GM10266 (cell line): ENCODE measurements at regions not wholly inside any gene's neighbourhood (a gene's known extent, or its start where the extent isn't known, plus 50 kb on each side); places are given as distances from the start of the nearest gene placed in this dataset.
"Not testable (repeated sequence)": the region's sequence is repeated elsewhere in the genome, so short reads cannot be mapped to it uniquely, and the experiment has no call there.

Source experiments
- DNase-seq: peaks from one replicate; pipeline ENCODE4 v3.0.0; 2012; ENCODE audit errors: extremely low spot score
- TF ChIP-seq, protein P1 (sequence below): IDR thresholded peaks from 2 replicates; pipeline ENCODE4 v1.5.1; 2012; ENCODE audit warnings: mild to moderate bottlenecking, low read depth; ENCODE audit not compliant: control insufficient read depth, insufficient read depth; ENCODE audit errors: missing control alignments

DNA sequence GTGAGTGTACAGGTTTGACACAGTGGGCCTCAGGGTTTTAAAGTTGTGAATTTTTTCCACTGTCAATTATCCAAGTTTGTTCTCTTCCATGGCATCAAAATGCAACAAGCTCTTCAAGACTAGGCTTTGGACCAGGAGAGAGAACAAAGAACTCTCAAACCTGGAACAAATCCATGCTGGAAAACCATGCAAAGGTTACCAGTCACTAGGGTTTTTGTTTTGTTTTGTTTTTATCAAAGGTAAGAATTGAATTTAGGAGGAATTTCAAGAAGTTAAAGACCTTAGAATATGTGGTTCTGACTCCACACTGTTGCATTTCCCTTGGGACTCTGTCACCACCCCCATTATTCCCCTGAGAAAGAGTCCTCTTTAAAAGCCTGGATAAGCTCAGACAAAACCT lies 191.1 kb upstream of the PIK3R1 start:
- TF ChIP-seq, protein P1, sequence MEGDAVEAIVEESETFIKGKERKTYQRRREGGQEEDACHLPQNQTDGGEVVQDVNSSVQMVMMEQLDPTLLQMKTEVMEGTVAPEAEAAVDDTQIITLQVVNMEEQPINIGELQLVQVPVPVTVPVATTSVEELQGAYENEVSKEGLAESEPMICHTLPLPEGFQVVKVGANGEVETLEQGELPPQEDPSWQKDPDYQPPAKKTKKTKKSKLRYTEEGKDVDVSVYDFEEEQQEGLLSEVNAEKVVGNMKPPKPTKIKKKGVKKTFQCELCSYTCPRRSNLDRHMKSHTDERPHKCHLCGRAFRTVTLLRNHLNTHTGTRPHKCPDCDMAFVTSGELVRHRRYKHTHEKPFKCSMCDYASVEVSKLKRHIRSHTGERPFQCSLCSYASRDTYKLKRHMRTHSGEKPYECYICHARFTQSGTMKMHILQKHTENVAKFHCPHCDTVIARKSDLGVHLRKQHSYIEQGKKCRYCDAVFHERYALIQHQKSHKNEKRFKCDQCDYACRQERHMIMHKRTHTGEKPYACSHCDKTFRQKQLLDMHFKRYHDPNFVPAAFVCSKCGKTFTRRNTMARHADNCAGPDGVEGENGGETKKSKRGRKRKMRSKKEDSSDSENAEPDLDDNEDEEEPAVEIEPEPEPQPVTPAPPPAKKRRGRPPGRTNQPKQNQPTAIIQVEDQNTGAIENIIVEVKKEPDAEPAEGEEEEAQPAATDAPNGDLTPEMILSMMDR: no peak
- DNase-seq: no peak

DNA sequence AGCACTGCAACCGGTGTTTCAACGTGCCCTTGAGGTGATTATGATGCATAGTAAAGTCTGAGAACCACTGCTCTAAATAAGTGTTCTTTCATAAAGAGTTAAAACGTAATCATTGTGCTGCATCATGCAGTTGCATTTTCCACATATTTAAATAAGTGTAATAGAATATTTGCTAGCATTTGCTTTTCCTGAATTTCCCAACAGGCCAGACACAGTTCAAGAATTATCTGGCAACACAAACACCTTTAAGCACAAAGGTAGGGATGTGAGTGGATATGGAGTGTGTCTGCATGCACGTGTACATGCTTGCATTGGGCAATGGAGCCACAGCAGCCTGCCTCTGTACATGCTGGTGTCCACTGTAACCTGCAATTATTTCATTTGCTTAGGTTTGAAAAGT lies 193.6 kb upstream of the PIK3R1 start:
- DNase-seq: no peak
- TF ChIP-seq, protein P1: no peak

DNA sequence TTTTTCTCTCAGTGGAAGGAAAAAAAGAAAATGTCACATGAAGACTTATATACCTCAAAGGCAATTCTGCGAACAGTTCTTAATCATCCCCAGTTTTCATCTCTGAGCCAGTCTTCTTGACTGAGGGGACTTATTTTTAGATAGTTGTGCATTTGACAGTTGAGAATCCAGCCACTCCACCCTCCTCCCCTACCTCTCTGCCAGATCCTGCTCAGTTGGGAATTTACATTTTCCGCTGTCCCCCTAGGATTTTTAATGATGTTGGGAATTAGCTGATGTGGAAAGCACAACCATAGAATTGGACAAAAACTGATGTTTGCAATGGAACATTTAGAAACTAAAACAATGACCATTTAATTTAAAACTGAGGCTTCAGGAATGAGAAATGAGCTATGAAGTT lies 194.3 kb upstream of the PIK3R1 start:
- TF ChIP-seq, protein P1: no peak
- no peak for DNase-seq

DNA sequence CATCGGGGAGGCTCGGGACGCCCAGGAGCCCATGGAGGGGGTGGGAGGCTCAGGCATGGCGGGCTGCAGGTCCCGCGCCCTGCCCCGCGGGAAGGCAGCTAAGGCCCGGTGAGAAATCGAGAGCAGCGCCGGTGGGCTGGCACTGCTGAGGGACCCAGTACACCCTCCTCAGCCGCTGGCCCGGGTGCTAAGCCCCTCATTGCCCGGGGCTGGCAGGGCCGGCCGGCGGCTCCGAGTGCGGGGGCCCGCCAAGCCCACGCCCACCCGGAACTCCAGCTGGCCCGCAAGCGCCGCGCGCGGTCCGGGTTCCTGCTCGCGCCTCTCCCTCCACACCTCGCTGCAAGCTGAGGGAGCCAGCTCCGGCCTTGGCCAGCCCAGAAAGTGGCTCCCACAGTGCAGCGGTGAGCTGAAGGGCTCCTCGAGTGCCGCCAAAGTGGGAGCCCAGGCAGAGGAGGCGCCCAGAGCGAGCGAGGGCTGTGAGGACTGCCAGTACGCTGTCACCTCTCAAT lies 195.0 kb upstream of the PIK3R1 start:
- not testable (repeated sequence) for DNase-seq

DNA sequence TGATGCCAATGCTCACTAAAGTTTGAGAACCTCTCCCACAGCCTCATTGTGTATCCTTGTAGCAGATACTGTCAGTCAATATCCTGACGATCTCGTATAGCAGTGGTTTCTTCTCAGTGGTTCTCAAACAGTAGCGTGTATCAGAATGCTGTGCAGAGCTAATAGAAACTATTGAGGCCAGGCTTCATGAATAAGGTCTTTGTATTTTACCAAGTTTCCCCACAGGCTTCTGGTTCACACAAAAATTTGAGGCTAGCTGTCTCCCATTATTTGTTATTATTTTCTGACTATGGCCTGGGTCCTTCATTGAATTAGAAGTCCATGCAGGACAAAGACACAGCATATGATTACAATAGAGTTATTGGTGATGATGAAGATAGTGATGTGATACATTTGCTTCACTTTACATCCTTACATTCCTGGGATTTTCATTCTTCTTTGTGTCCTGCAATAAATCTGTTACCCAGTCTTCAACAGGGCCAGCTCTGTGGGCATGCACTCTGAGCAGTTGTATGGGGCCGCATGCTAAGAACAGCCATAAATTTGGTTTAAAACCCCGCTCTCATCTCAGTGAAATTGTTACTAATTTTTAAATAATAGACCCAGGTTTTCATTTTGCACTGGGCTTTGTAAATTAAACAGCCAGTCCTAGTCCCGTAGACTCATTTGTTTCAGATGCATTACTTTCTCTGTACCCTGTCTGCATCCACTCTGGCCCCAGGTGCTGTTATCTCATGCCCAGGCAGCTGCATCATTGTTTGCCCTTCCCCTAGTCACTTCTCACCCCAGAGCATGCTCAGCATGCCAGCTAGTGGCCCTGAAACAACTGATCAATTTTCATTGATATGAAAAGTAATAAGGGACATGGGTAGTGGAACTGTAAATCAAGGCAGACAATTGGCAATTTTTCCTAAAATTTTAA lies 199.9 kb upstream of the PIK3R1 start:
- TF ChIP-seq, protein P1: no peak
- DNase-seq: no peak

DNA sequence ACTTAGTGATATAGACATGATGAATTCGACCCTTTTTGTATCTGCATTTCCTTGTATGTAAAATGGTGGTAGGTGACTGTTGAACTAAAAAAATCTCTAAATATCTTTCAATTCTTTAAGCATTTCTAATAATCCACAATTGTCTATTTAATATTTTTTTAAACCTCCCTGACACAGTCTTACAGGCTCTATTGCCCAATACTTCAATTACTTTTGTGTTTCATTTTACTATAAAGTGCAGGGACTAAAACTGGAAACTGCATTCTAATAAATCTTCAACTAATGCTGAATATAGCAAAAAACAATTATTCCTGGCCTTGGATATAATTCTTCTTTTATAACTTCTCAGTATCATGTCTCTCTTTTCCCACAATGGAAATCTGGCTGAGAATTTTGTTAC lies 202.7 kb upstream of the PIK3R1 start:
- TF ChIP-seq, protein P1: no peak

DNA sequence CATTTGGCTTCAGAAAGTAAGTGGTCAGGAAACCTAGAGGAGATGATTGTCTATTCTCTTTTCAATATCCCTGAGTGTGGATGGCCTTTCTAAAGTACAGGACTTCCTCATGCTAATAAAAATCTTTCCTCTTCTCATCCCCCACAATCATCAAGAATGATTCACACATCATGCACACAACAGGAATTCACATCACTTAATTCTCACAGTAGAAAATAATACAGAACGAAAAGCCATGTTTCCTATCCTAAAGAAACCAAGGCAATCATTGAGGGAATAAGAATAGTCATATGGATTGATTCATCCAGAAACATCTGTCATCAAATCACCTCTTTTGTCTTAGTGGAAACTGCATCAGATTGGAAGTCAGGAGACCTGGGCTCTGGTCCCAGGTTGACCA lies 203.1 kb upstream of the PIK3R1 start:
- DNase-seq: no peak
- TF ChIP-seq, protein P1: no peak

More for the DNA sequence above, 202.7 kb upstream of the PIK3R1 start:
- DNase-seq: no peak
